ENCODE measurements at regions not wholly inside any gene's neighbourhood (a gene's known extent, or its start where the extent isn't known, plus 50 kb on each side); places are given as distances from the start of the nearest gene placed in this dataset.

DNA sequence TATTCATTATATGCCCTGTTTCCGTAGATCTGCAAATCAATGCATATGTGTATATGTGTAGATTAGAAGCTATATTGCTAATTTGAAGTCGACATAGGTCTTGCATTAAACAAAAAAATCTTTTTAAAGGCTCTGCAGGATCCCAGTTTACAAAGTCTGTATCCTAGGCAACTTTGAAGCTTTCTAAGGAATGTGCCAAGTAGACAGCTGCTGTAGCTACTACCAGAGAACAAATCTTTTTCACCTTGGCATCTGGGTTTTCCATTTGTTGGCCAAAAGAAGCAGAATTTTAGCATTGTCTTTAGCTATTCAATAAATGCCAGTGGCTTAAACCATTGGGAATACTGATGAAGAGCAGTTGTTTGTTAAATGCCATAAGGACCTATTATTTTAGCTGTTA, 88.0 kb downstream of the NAA11 start:
- Histone ChIP-seq H3K9me3 (ENCODE audit: low read length) (no peaks in the 10 kb centered on the region), H2AFZ (ENCODE audit: low read depth, low read length) (no peak overlapping the region), H3F3A (ENCODE audit: insufficient read depth, low read length, poor library complexity, severe bottlenecking) (no peaks in the 10 kb centered on the region), H3K4me2 (ENCODE audit: low read length) (no peak overlapping the region), H3K4me3 (ENCODE audit: low read length) (no peak overlapping the region), H4K20me1 (ENCODE audit: insufficient read depth) (no peaks in the 10 kb centered on the region), H3K9me2 (ENCODE audit: insufficient read depth, low read length) (no peaks in the 10 kb centered on the region), H3K27ac (ENCODE audit: low read length) (no peak overlapping the region), H3K79me2 (replicated peaks; ENCODE audit: insufficient read depth, low read length) (no peaks in the 10 kb centered on the region), H3K36me3 (ENCODE audit: insufficient read depth, low read length) (no peaks in the 10 kb centered on the region), H3K9ac (ENCODE audit: low read length) (no peak overlapping the region), H3K27me3 (ENCODE audit: insufficient read depth, low read depth, low read length) (no peaks in the 10 kb centered on the region)
- TF ChIP-seq CTCF (IDR thresholded peaks at IDR 0.05; ENCODE audit: poor library complexity, severe bottlenecking): no peak
- no peak for TF ChIP-seq SMC3 (conservative IDR thresholded peaks at IDR 0.05; ENCODE audit: poor library complexity)
- TF ChIP-seq REST (IDR thresholded peaks at IDR 0.05; ENCODE audit: borderline replicate concordance): no peak
- TF ChIP-seq POLR2AphosphoS5 (IDR thresholded peaks at IDR 0.05): no peak

GRCh38 chr4:79236785-79237184, 89.1 kb downstream of the NAA11 start:
- Histone ChIP-seq H3K4me2 (ENCODE audit: low read length) (no peak overlapping the region), H3K9ac (ENCODE audit: low read length) (no peak overlapping the region), H2AFZ (ENCODE audit: low read depth, low read length) (no peak overlapping the region), H4K20me1 (ENCODE audit: insufficient read depth) (no peaks in the 10 kb centered on the region), H3K36me3 (ENCODE audit: insufficient read depth, low read length) (no peaks in the 10 kb centered on the region), H3K27me3 (ENCODE audit: insufficient read depth, low read depth, low read length) (no peaks in the 10 kb centered on the region), H3K9me2 (ENCODE audit: insufficient read depth, low read length) (no peaks in the 10 kb centered on the region), H3K27ac (ENCODE audit: low read length) (no peak overlapping the region), H3K4me3 (ENCODE audit: low read length) (no peak overlapping the region), H3F3A (ENCODE audit: insufficient read depth, low read length, poor library complexity, severe bottlenecking) (no peaks in the 10 kb centered on the region), H3K79me2 (replicated peaks; ENCODE audit: insufficient read depth, low read length) (no peaks in the 10 kb centered on the region), H3K9me3 (ENCODE audit: low read length) (no peaks in the 10 kb centered on the region)
- TF ChIP-seq EP300 (conservative IDR thresholded peaks at IDR 0.05; ENCODE audit: poor library complexity, severe bottlenecking) (no peak), POLR2AphosphoS5 (IDR thresholded peaks at IDR 0.05) (no peak), CTCF (IDR thresholded peaks at IDR 0.05; ENCODE audit: poor library complexity, severe bottlenecking) (no peak), RAD21 (conservative IDR thresholded peaks at IDR 0.05) (no peak), SMC3 (conservative IDR thresholded peaks at IDR 0.05; ENCODE audit: poor library complexity) (no peak), EZH2 (IDR thresholded peaks at IDR 0.05; ENCODE audit: borderline replicate concordance, insufficient read depth, low read length, poor library complexity, severe bottlenecking) (no peak), TAF1 (IDR thresholded peaks at IDR 0.05; ENCODE audit: low read depth) (no peak), MXI1 (conservative IDR thresholded peaks at IDR 0.05; ENCODE audit: poor library complexity, severe bottlenecking) (no peak), REST (IDR thresholded peaks at IDR 0.05; ENCODE audit: borderline replicate concordance) (no peak)
